ENCODE measurements at regions not wholly inside any gene's neighbourhood (a gene's known extent, or its start where the extent isn't known, plus 50 kb on each side); places are given as distances from the start of the nearest gene placed in this dataset.

- TF ChIP-seq EGR1 (IDR thresholded peaks at IDR 0.05) (no peak), TAF1 (IDR thresholded peaks at IDR 0.05; ENCODE audit: low read depth) (no peak), EP300 (IDR thresholded peaks at IDR 0.05; ENCODE audit: borderline replicate concordance) (no peak), CREB1 (IDR thresholded peaks at IDR 0.05; ENCODE audit: low read depth) (no peak), CEBPB (IDR thresholded peaks at IDR 0.05) (no peak), FOXM1 (IDR thresholded peaks at IDR 0.05; ENCODE audit: borderline replicate concordance, low read depth) (no peak)
- TF ChIP-seq, protein P1, sequence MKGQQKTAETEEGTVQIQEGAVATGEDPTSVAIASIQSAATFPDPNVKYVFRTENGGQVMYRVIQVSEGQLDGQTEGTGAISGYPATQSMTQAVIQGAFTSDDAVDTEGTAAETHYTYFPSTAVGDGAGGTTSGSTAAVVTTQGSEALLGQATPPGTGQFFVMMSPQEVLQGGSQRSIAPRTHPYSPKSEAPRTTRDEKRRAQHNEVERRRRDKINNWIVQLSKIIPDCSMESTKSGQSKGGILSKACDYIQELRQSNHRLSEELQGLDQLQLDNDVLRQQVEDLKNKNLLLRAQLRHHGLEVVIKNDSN (IDR thresholded peaks at IDR 0.05) = no peak
Observed at GRCh38 chr20:7378864-7379605, 561.2 kb downstream of the HAO1 start.

DNA sequence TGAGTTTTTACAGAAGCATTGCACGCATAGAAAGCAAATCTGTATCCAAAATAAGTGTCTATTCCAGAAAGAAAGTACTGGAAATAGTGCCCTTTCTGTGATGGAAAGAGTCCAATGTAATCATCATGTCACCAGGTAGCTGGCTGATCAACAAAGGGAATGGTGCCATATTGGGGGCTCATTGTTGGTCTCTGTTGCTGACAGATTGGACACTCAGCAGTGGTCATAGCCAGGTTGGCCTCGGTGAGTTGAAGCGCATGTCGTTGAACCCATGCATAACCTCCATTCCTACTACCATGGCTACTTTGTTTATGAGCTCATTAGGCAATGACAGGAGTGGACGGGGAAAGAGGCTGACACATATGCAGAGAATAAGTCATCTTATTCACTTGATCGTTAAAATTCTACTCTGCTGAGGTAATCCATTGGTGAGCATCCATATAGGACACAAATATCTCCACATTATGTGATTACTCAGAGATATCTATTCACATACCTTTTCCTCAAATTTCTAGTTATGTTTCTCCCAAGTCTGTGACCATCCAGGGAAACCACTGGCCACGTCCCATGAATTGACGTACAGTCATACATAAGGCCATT, 560.5 kb downstream of the HAO1 start:
- TF ChIP-seq TCF12 (IDR thresholded peaks at IDR 0.05; ENCODE audit: low read depth) (no peak), YY1 (IDR thresholded peaks at IDR 0.05; ENCODE audit: low read depth) (no peak), CEBPB (IDR thresholded peaks at IDR 0.05) (no peak), ZBTB7A (IDR thresholded peaks at IDR 0.05; ENCODE audit: low read depth) (no peak), NFIC (IDR thresholded peaks at IDR 0.05) (no peak), TAF1 (IDR thresholded peaks at IDR 0.05; ENCODE audit: low read depth) (no peak), EP300 (IDR thresholded peaks at IDR 0.05; ENCODE audit: borderline replicate concordance) (no peak), RAD21 (IDR thresholded peaks at IDR 0.05; ENCODE audit: low read depth) (no peak), TEAD4 (IDR thresholded peaks at IDR 0.05) (no peak), EGR1 (IDR thresholded peaks at IDR 0.05) (no peak), CREB1 (IDR thresholded peaks at IDR 0.05; ENCODE audit: low read depth) (no peak), FOXM1 (IDR thresholded peaks at IDR 0.05; ENCODE audit: borderline replicate concordance, low read depth) (no peak)
- TF ChIP-seq, protein P2, sequence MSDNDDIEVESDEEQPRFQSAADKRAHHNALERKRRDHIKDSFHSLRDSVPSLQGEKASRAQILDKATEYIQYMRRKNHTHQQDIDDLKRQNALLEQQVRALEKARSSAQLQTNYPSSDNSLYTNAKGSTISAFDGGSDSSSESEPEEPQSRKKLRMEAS (IDR thresholded peaks at IDR 0.05) = no peak
- TF ChIP-seq, protein P3, sequence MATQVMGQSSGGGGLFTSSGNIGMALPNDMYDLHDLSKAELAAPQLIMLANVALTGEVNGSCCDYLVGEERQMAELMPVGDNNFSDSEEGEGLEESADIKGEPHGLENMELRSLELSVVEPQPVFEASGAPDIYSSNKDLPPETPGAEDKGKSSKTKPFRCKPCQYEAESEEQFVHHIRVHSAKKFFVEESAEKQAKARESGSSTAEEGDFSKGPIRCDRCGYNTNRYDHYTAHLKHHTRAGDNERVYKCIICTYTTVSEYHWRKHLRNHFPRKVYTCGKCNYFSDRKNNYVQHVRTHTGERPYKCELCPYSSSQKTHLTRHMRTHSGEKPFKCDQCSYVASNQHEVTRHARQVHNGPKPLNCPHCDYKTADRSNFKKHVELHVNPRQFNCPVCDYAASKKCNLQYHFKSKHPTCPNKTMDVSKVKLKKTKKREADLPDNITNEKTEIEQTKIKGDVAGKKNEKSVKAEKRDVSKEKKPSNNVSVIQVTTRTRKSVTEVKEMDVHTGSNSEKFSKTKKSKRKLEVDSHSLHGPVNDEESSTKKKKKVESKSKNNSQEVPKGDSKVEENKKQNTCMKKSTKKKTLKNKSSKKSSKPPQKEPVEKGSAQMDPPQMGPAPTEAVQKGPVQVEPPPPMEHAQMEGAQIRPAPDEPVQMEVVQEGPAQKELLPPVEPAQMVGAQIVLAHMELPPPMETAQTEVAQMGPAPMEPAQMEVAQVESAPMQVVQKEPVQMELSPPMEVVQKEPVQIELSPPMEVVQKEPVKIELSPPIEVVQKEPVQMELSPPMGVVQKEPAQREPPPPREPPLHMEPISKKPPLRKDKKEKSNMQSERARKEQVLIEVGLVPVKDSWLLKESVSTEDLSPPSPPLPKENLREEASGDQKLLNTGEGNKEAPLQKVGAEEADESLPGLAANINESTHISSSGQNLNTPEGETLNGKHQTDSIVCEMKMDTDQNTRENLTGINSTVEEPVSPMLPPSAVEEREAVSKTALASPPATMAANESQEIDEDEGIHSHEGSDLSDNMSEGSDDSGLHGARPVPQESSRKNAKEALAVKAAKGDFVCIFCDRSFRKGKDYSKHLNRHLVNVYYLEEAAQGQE (IDR thresholded peaks at IDR 0.05; ENCODE audit: low read depth) = no peak
- TF ChIP-seq, protein P1 (IDR thresholded peaks at IDR 0.05) = no peak

DNA sequence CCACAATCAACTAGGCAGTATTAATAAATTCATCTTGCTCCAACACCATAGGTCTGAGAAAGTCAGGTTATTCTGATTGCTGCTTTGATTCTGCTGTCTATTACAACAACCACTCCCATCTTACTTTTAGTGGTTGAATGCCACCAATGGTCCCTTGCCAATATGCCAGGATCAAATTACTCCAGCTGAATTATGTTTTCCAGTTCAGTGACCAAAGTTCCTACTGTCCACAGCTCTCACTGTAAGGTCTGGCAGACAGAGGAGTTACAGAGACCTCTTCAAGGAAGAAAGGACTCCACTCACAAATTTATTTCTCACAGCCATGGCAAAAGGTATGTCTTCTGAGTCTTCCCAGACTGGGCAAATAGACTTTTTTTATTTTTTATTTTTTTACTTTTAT, 557.0 kb downstream of the HAO1 start:
- TF ChIP-seq, protein P3 (IDR thresholded peaks at IDR 0.05; ENCODE audit: low read depth) = no peak
- TF ChIP-seq NFIC (IDR thresholded peaks at IDR 0.05) (no peak), TCF12 (IDR thresholded peaks at IDR 0.05; ENCODE audit: low read depth) (no peak), TEAD4 (IDR thresholded peaks at IDR 0.05) (no peak), EGR1 (IDR thresholded peaks at IDR 0.05) (no peak), YY1 (IDR thresholded peaks at IDR 0.05; ENCODE audit: low read depth) (no peak), FOXM1 (IDR thresholded peaks at IDR 0.05; ENCODE audit: borderline replicate concordance, low read depth) (no peak), TAF1 (IDR thresholded peaks at IDR 0.05; ENCODE audit: low read depth) (no peak), EP300 (IDR thresholded peaks at IDR 0.05; ENCODE audit: borderline replicate concordance) (no peak), CREB1 (IDR thresholded peaks at IDR 0.05; ENCODE audit: low read depth) (no peak), ZBTB7A (IDR thresholded peaks at IDR 0.05; ENCODE audit: low read depth) (no peak), RAD21 (IDR thresholded peaks at IDR 0.05; ENCODE audit: low read depth) (no peak), CEBPB (IDR thresholded peaks at IDR 0.05) (no peak)
- TF ChIP-seq, protein P1 (IDR thresholded peaks at IDR 0.05) = no peak
- TF ChIP-seq, protein P2 (IDR thresholded peaks at IDR 0.05) = no peak

DNA sequence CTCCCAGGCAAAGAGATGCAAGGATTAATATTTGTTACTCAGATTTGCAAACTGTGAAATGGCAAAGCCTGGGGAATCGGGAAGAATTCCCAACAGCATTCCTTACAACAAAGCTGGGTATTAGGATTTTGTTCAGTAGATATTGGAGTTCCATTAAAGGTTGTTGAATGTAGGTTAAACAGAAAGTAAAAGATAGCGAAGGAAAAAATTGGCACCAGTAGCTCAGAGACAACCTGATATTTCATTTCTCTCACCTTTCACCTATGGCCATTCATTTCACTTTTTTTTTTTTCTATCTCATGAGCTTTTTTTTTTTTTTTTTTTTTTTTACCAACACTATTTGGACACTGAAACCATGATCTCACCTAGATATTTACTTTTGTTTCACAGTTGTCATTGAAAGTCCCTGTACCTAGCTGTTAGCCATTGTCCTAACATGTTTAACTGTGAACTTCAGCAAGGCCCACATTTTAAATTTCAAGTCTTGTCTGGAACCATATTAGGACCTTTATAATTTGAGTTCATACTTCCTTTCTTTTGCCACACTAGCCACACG, 552.5 kb downstream of the HAO1 start:
- TF ChIP-seq FOXM1 (IDR thresholded peaks at IDR 0.05; ENCODE audit: borderline replicate concordance, low read depth) (no peak), YY1 (IDR thresholded peaks at IDR 0.05; ENCODE audit: low read depth) (no peak), ZBTB7A (IDR thresholded peaks at IDR 0.05; ENCODE audit: low read depth) (no peak), EGR1 (IDR thresholded peaks at IDR 0.05) (no peak), RAD21 (IDR thresholded peaks at IDR 0.05; ENCODE audit: low read depth) (no peak), EP300 (IDR thresholded peaks at IDR 0.05; ENCODE audit: borderline replicate concordance) (no peak), CREB1 (IDR thresholded peaks at IDR 0.05; ENCODE audit: low read depth) (no peak), TEAD4 (IDR thresholded peaks at IDR 0.05) (no peak)
- TF ChIP-seq, protein P1 (IDR thresholded peaks at IDR 0.05) = no peak
- TF ChIP-seq, protein P3 (IDR thresholded peaks at IDR 0.05; ENCODE audit: low read depth) = no peak
